ENCODE measurements at regions not wholly inside any gene's neighbourhood (a gene's known extent, or its start where the extent isn't known, plus 50 kb on each side); places are given as distances from the start of the nearest gene placed in this dataset.

- TF ChIP-seq, protein P1, sequence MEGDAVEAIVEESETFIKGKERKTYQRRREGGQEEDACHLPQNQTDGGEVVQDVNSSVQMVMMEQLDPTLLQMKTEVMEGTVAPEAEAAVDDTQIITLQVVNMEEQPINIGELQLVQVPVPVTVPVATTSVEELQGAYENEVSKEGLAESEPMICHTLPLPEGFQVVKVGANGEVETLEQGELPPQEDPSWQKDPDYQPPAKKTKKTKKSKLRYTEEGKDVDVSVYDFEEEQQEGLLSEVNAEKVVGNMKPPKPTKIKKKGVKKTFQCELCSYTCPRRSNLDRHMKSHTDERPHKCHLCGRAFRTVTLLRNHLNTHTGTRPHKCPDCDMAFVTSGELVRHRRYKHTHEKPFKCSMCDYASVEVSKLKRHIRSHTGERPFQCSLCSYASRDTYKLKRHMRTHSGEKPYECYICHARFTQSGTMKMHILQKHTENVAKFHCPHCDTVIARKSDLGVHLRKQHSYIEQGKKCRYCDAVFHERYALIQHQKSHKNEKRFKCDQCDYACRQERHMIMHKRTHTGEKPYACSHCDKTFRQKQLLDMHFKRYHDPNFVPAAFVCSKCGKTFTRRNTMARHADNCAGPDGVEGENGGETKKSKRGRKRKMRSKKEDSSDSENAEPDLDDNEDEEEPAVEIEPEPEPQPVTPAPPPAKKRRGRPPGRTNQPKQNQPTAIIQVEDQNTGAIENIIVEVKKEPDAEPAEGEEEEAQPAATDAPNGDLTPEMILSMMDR (IDR thresholded peaks at IDR 0.05; ENCODE audit: extremely low read depth in 1 of 2, insufficient read depth in 1 of 2, low read depth in 1 of 2, low read length in 2 of 2) = no peak
- TF ChIP-seq EZH2 (IDR thresholded peaks at IDR 0.05; ENCODE audit: borderline replicate concordance, low read depth, low read length, severe bottlenecking) (no peak), MAX (IDR thresholded peaks at IDR 0.05; ENCODE audit: insufficient read depth, insufficient read length) (no peak), POLR2A (IDR thresholded peaks at IDR 0.05; ENCODE audit: low read depth, low read length) (no peak), JUN (IDR thresholded peaks at IDR 0.05; ENCODE audit: borderline replicate concordance, insufficient read depth, insufficient read length, low read depth) (no peak)
These were observed 181.0 kb upstream of the CHST9 start for GRCh38 chr18:27366151-27366550.
